ENCODE measurements at regions not wholly inside any gene's neighbourhood (a gene's known extent, or its start where the extent isn't known, plus 50 kb on each side); places are given as distances from the start of the nearest gene placed in this dataset.

DNA sequence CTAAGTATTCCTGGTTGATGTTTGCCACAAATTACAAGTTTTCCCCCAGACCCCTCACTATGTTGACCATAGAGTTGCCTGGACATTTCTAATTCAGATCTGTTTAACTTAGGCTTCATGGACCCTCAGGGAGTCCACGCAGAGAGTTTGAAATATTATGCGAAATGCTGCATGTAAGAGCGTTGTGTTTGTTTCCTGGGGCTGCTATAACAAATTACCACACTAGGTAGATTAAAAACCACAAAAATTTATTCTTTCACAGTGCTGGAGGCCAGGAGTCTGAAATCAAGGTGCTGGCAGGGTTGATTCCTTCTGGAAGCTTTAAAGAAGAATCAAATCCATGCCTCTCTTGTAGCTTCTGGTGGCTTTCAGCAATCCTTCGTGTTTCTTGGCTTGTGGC, 177.9 kb upstream of the KITLG start:
- no peak for TF ChIP-seq POLR2A (IDR thresholded peaks at IDR 0.05)
- TF ChIP-seq, protein P1, sequence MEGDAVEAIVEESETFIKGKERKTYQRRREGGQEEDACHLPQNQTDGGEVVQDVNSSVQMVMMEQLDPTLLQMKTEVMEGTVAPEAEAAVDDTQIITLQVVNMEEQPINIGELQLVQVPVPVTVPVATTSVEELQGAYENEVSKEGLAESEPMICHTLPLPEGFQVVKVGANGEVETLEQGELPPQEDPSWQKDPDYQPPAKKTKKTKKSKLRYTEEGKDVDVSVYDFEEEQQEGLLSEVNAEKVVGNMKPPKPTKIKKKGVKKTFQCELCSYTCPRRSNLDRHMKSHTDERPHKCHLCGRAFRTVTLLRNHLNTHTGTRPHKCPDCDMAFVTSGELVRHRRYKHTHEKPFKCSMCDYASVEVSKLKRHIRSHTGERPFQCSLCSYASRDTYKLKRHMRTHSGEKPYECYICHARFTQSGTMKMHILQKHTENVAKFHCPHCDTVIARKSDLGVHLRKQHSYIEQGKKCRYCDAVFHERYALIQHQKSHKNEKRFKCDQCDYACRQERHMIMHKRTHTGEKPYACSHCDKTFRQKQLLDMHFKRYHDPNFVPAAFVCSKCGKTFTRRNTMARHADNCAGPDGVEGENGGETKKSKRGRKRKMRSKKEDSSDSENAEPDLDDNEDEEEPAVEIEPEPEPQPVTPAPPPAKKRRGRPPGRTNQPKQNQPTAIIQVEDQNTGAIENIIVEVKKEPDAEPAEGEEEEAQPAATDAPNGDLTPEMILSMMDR (IDR thresholded peaks at IDR 0.05), result no peak
